Breast epithelium (tissue), 4 donors: ENCODE measurements at regions not wholly inside any gene's neighbourhood (a gene's known extent, or its start where the extent isn't known, plus 50 kb on each side); places are given as distances from the start of the nearest gene placed in this dataset.

Experiments
- DNase-seq, 2 donors: peaks; one replicate each; pipeline ENCODE4 v3.0.0-alpha.2; 2019; ENCODE audit warnings: low spot score in 2 of 2
- H3K27ac ChIP-seq, 2 donors: fragments of 200-600 bp; sonication (generic) in 1 of 2; one replicate each; pipeline ENCODE4 v1.5.1; 2016 to 2019; ENCODE audit warnings: mild to moderate bottlenecking in 1 of 2
- H3K27me3 ChIP-seq, 2 donors: fragments of 200-600 bp; sonication (generic) in 1 of 2; one replicate each; pipeline versions ENCODE4 v1.5.1 to v1.6.0; 2017 to 2019; ENCODE audit warnings: control low read depth in 1 of 2, mild to moderate bottlenecking in 1 of 2
- H3K36me3 ChIP-seq: fragments of 200-600 bp; one replicate; pipeline ENCODE4 v1.5.1; 2019
- H3K4me1 ChIP-seq, 2 donors: fragments of 200-600 bp; sonication (generic); one replicate each; pipeline ENCODE4 v1.5.1; 2016 to 2019; ENCODE audit warnings: control low read depth in 1 of 2
- H3K4me3 ChIP-seq, 3 donors: fragments of 200-600 bp; sonication (generic); 1 replicate in 2 of 3; 2 replicates in 1 of 3; pipeline ENCODE4 v1.5.1; 2016 to 2019; ENCODE audit warnings: mild to moderate bottlenecking in 3 of 3, moderate library complexity in 2 of 3
- H3K9me3 ChIP-seq, 2 donors: fragments of 200-600 bp; sonication (generic) in 1 of 2; one replicate each; pipeline ENCODE4 v1.5.1; 2016 to 2019; ENCODE audit warnings: control low read depth in 1 of 2
- POLR2A ChIP-seq: fragments of 450-650 bp; IDR thresholded peaks from one replicate; pipeline ENCODE4 v1.6.1; 2016; ENCODE audit warnings: antibody characterized with exemption, mild to moderate bottlenecking, moderate library complexity
- POLR2AphosphoS5 ChIP-seq, 3 donors: sonication (generic); formaldehyde crosslinking; IDR thresholded peaks; one replicate each; pipeline ENCODE4 v1.6.1; 2017; ENCODE audit warnings: antibody characterized with exemption in 3 of 3
- intact Hi-C: fragments of 100-400 bp; cut with DNase I; formaldehyde crosslinking; loops from one replicate; pipeline ENCODE4 v1.15.1; 2023; ENCODE audit warnings: low total_unique reads
- TF ChIP-seq, protein P1 (sequence below), 3 donors: fragments of 450-650 bp; IDR thresholded peaks; one replicate each; pipeline ENCODE4 v1.5.1; 2016 to 2017; ENCODE audit warnings: antibody characterized with exemption in 3 of 3, mild to moderate bottlenecking in 3 of 3, moderate library complexity in 3 of 3

DNA sequence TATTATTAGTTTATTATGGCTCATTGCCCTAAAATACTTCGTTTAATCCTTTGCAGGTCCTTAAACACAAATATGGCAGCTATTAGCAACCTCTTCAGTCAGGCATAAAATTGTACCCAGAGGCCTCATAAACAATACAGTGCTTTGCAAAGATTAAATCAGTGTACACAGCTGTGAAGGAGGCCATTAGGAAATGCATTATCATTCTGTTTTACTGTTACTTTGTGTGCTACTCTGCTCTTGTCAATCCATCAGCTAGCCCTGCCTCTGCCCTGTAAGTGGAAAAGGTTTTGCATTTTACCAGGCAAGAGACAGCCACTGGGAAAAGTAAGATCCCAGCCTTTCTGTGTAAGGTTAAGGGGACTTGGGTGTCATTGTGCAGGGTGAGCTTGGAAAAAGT lies 415.7 kb upstream of the DAB1 start:
- Histone ChIP-seq H3K36me3 (no peaks in the 10 kb centered on the region), H3K4me3 (no peak overlapping the region), H3K27ac (no peak overlapping the region), H3K9me3 (peaks cover 12 to 13% of the 10 kb centered on the region in 2 donors), H3K27me3 (no peaks in the 10 kb centered on the region), H3K4me1 (no peaks in the 10 kb centered on the region)
- TF ChIP-seq, protein P1, sequence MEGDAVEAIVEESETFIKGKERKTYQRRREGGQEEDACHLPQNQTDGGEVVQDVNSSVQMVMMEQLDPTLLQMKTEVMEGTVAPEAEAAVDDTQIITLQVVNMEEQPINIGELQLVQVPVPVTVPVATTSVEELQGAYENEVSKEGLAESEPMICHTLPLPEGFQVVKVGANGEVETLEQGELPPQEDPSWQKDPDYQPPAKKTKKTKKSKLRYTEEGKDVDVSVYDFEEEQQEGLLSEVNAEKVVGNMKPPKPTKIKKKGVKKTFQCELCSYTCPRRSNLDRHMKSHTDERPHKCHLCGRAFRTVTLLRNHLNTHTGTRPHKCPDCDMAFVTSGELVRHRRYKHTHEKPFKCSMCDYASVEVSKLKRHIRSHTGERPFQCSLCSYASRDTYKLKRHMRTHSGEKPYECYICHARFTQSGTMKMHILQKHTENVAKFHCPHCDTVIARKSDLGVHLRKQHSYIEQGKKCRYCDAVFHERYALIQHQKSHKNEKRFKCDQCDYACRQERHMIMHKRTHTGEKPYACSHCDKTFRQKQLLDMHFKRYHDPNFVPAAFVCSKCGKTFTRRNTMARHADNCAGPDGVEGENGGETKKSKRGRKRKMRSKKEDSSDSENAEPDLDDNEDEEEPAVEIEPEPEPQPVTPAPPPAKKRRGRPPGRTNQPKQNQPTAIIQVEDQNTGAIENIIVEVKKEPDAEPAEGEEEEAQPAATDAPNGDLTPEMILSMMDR (IDR thresholded peaks at IDR 0.05): no peak
- no peak for TF ChIP-seq POLR2A
- DNase-seq: no peak
- intact Hi-C loops: no loop called here

DNA sequence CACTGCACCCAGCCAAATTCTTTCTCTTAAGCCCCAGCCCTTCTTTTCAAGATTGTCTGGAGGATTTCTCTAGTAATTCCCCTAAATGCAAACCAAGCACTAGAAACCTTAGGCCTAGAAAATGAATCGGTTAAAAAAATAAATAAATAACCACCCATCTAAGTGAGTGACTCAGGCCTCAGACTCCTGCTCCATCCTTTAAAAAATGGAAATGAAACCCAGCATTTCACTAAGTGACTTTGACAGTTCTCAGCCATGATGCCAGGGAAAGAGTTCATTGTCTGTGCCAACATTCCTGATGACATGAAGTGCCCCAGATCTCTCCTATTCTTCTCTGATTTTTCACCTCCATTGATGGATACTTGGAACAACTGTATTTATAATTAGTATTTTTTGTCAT lies 415.2 kb upstream of the DAB1 start:
- H3K9me3 ChIP-seq: peaks cover 12 to 13% of the 10 kb centered on the region in 2 donors
- DNase-seq: no peak
- TF ChIP-seq, protein P1 (IDR thresholded peaks at IDR 0.05): no peak
- TF ChIP-seq POLR2AphosphoS5 (IDR thresholded peaks at IDR 0.05) (no peak), POLR2A (no peak)
- no peaks in the 10 kb centered on the region for H3K27me3 ChIP-seq
- H3K27ac ChIP-seq: no peak overlapping the region
- no peaks in the 10 kb centered on the region for H3K4me1 ChIP-seq
- no peak overlapping the region for H3K4me3 ChIP-seq
- intact Hi-C loops: no loop called here
- no peaks in the 10 kb centered on the region for H3K36me3 ChIP-seq

DNA sequence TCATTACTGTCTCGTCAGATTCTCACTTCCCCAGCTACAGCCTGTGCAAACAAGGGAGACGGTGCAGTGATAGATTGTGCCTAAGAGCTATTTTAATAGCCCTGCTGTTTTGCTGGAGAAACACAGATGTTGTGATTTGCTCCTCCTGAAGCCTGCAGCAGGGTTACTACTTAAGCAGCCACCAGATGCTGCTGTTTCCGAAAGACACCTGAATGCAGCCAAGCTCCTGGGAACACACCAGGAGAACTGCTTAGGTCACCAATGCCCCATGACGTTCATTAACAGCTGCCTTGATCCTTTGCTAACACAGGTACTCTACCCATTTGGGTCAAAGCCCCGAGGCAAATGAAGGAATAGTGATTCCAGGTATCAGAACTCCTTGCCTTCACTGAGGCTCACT lies 411.8 kb upstream of the DAB1 start:
- TF ChIP-seq POLR2A (no peak), POLR2AphosphoS5 (IDR thresholded peaks at IDR 0.05) (no peak)
- TF ChIP-seq, protein P1 (IDR thresholded peaks at IDR 0.05): no peak
- no peaks in the 10 kb centered on the region for H3K36me3 ChIP-seq
- H3K27ac ChIP-seq: no peak overlapping the region
- H3K27me3 ChIP-seq: no peaks in the 10 kb centered on the region
- H3K9me3 ChIP-seq: no peaks in the 10 kb centered on the region
- intact Hi-C loops: no loop called here
- H3K4me3 ChIP-seq: no peak overlapping the region
- no peak for DNase-seq
- H3K4me1 ChIP-seq: no peaks in the 10 kb centered on the region

DNA sequence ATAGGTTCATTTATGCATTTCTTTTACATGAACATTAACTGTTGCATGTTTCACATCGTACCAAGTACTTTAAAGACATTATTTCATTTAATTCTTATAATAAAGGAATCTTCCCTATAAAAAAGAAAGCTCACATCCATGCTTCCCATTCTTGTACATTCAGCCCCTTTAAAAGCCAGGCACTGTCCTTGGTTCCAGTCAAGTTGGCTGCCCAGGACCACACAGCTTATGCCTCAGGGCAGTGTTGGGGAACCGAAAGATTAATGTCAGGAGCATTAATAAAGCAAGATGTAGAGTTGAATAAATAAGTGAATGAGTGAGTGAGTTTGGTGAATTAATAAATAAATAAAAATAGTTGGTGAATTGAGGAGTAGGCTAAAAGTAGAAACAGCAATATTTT lies 409.4 kb upstream of the DAB1 start:
- H3K36me3 ChIP-seq: no peaks in the 10 kb centered on the region
- intact Hi-C loops: no loop called here
- H3K4me3 ChIP-seq: no peak overlapping the region
- no peaks in the 10 kb centered on the region for H3K27me3 ChIP-seq
- no peak overlapping the region for H3K27ac ChIP-seq
- no peaks in the 10 kb centered on the region for H3K9me3 ChIP-seq
- TF ChIP-seq POLR2AphosphoS5 (IDR thresholded peaks at IDR 0.05) (no peak), POLR2A (no peak)
- TF ChIP-seq, protein P1 (IDR thresholded peaks at IDR 0.05): no peak
- no peak for DNase-seq
- H3K4me1 ChIP-seq: no peaks in the 10 kb centered on the region

DNA sequence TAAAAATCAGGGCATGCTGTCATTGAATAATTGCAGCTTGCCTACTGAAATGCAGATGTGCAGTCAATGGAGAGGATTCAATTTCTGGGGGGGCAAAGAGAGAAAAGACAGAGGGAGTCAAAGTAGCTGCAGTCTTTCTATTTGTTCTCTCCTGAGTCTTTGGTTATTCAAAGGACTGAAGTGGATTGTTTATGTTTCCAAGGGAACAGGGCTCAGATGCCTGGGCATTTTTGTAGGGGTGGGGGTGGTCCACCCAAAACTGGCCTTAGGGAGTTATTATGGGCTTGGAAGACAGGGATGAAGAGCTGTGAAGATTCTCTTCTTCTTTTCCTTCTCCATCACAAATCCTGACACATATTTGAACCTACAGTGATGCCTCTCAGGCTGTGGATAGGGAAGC lies 408.8 kb upstream of the DAB1 start:
- intact Hi-C loops: no loop called here
- H3K36me3 ChIP-seq: no peaks in the 10 kb centered on the region
- no peaks in the 10 kb centered on the region for H3K27me3 ChIP-seq
- H3K4me1 ChIP-seq: no peaks in the 10 kb centered on the region
- no peak overlapping the region for H3K27ac ChIP-seq
- no peaks in the 10 kb centered on the region for H3K9me3 ChIP-seq
- no peak overlapping the region for H3K4me3 ChIP-seq
- TF ChIP-seq POLR2AphosphoS5 (IDR thresholded peaks at IDR 0.05) (no peak), POLR2A (no peak)
- TF ChIP-seq, protein P1 (IDR thresholded peaks at IDR 0.05): no peak
- DNase-seq: no peak
